ENCODE measurements at regions not wholly inside any gene's neighbourhood (a gene's known extent, or its start where the extent isn't known, plus 50 kb on each side); places are given as distances from the start of the nearest gene placed in this dataset.

- DNase-seq, result no peak
These were observed 140.3 kb upstream of the ERRFI1 start for GRCh38 chr1:8166406-8166805.

GRCh38 chr1:8165595-8166360 is 139.7 kb upstream of the ERRFI1 start:
- DNase-seq, result no peak

GRCh38 chr1:8164670-8165069 is 138.6 kb upstream of the ERRFI1 start:
- no peak for DNase-seq

- no peak for DNase-seq
These were observed 136.9 kb upstream of the ERRFI1 start for GRCh38 chr1:8163039-8163438.

GRCh38 chr1:8162168-8162567 is 136.1 kb upstream of the ERRFI1 start:
- no peak for DNase-seq

- DNase-seq, result no peak
These were observed 135.5 kb upstream of the ERRFI1 start for GRCh38 chr1:8161546-8162105.

GRCh38 chr1:8159470-8160024 is 133.4 kb upstream of the ERRFI1 start:
- no peak for DNase-seq

- DNase-seq, result no peak
These were observed 132.9 kb upstream of the ERRFI1 start for GRCh38 chr1:8158995-8159394.

GRCh38 chr1:8157765-8158164 is 131.7 kb upstream of the ERRFI1 start:
- no peak for DNase-seq

GRCh38 chr1:8155528-8156186 is 129.5 kb upstream of the ERRFI1 start:
- no peak for DNase-seq

GRCh38 chr1:8154621-8155052 is 128.5 kb upstream of the ERRFI1 start:
- no peak for DNase-seq

- DNase-seq, result no peak
These were observed 127.9 kb upstream of the ERRFI1 start for GRCh38 chr1:8153961-8154360.

GRCh38 chr1:8152731-8153702 is 126.9 kb upstream of the ERRFI1 start:
- DNase-seq, result peak; percentile 80

GRCh38 chr1:8151647-8152046 is 125.5 kb upstream of the ERRFI1 start:
- no peak for DNase-seq

GRCh38 chr1:8149756-8150155 is 123.6 kb upstream of the ERRFI1 start:
- DNase-seq, result peak; percentile 41

- DNase-seq, result no peak
These were observed 121.8 kb upstream of the ERRFI1 start for GRCh38 chr1:8147956-8148355.

GRCh38 chr1:8146257-8146855 is 120.2 kb upstream of the ERRFI1 start:
- no peak for DNase-seq

GRCh38 chr1:8145545-8146202 is 119.6 kb upstream of the ERRFI1 start:
- no peak for DNase-seq

GRCh38 chr1:8144323-8144722 is 118.2 kb upstream of the ERRFI1 start:
- no peak for DNase-seq

GRCh38 chr1:8142955-8143629 is 117.0 kb upstream of the ERRFI1 start:
- DNase-seq, result no peak

GRCh38 chr1:8139941-8140340 is 113.8 kb upstream of the ERRFI1 start:
- no peak for DNase-seq
